Body of pancreas (tissue), 4 donors: ENCODE measurements at regions not wholly inside any gene's neighbourhood (a gene's known extent, or its start where the extent isn't known, plus 50 kb on each side); places are given as distances from the start of the nearest gene placed in this dataset.

ENCODE experiments used
- POLR2A ChIP-seq, 3 donors: fragments of 450-650 bp; IDR thresholded peaks; one replicate each; pipeline ENCODE4 v1.6.1; 2016; ENCODE audit warnings: antibody characterized with exemption in 3 of 3, mild to moderate bottlenecking in 2 of 3
- TF ChIP-seq, protein P1 (sequence below), 7 experiments: fragments of 450-650 bp in 4 of 7; fragments of 200-600 bp in 3 of 7; sonication (generic) in 3 of 7; IDR thresholded peaks; one replicate each; pipeline ENCODE4 v1.5.1; 2016 to 2019; ENCODE audit warnings: antibody characterized with exemption in 7 of 7

DNA sequence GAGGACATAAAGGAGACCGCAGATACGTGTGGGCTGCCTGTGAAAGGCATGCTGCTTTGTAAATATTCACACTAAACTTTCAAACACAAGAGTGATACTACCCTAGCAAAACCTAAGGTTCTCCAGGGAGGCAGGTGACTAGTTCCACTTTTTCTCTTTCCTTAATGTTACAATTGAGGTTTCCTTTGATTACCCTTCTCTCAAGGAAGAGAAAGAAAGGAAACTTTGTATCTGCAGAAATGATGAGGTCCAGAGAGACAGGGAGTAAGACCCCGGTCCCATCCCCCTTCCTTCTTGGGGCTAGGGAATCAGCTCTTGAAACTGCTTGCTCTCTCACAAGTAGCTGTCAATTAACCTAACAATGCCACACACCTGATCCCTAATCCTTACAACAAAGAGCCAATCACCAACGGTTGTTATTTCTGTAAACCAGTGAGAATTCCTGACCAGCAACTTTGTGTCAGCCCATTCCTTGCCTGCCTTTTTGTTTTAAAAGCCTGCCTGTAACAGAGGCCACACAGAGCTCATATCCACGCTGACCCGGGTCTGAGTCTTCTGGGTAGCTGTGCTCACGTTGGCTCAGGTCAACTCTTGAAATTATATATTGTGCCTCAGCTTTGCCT, 754.8 kb upstream of the FRG1 start:
- TF ChIP-seq, protein P1, sequence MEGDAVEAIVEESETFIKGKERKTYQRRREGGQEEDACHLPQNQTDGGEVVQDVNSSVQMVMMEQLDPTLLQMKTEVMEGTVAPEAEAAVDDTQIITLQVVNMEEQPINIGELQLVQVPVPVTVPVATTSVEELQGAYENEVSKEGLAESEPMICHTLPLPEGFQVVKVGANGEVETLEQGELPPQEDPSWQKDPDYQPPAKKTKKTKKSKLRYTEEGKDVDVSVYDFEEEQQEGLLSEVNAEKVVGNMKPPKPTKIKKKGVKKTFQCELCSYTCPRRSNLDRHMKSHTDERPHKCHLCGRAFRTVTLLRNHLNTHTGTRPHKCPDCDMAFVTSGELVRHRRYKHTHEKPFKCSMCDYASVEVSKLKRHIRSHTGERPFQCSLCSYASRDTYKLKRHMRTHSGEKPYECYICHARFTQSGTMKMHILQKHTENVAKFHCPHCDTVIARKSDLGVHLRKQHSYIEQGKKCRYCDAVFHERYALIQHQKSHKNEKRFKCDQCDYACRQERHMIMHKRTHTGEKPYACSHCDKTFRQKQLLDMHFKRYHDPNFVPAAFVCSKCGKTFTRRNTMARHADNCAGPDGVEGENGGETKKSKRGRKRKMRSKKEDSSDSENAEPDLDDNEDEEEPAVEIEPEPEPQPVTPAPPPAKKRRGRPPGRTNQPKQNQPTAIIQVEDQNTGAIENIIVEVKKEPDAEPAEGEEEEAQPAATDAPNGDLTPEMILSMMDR (IDR thresholded peaks at IDR 0.05): no peak
- no peak for TF ChIP-seq POLR2A (IDR thresholded peaks at IDR 0.05)
